ENCODE measurements at regions not wholly inside any gene's neighbourhood (a gene's known extent, or its start where the extent isn't known, plus 50 kb on each side); places are given as distances from the start of the nearest gene placed in this dataset.

- TF ChIP-seq ZNF384 (IDR thresholded peaks at IDR 0.05; ENCODE audit: low read depth, low read length) (0 out of 2 replicates have a peak, but pooled peaks have one; percentile 11), MCM5 (IDR thresholded peaks at IDR 0.05; ENCODE audit: low read depth) (no peak), COPS2 (conservative IDR thresholded peaks at IDR 0.05) (no peak), RREB1 (CRISPR knock-in tag; IDR thresholded peaks at IDR 0.05) (no peak), SRSF1 (IDR thresholded peaks at IDR 0.05; ENCODE audit: low read depth, low read length) (no peak), EP300 (IDR thresholded peaks at IDR 0.05; ENCODE audit: low read length) (no peak), KAT8 (IDR thresholded peaks at IDR 0.05; ENCODE audit: low read depth) (no peak), SOX6 (IDR thresholded peaks at IDR 0.05) (no peak), ZBTB5 (IDR thresholded peaks at IDR 0.05) (no peak), ARID2 (IDR thresholded peaks at IDR 0.05) (0 out of 2 replicates have a peak, but pooled peaks have one; percentile 11), MED1 (CRISPR knock-in tag; IDR thresholded peaks at IDR 0.05; ENCODE audit: borderline replicate concordance) (no peak), MTA1 (IDR thresholded peaks at IDR 0.05; ENCODE audit: borderline replicate concordance) (no peak), CHD1 (IDR thresholded peaks at IDR 0.05; ENCODE audit: low read length) (no peak), HDAC8 (tag; IDR thresholded peaks at IDR 0.05) (no peak), ZNF347 (CRISPR knock-in tag; IDR thresholded peaks at IDR 0.05; ENCODE audit: low read depth) (no peak), RBM25 (IDR thresholded peaks at IDR 0.05; ENCODE audit: low read depth, low read length, severe bottlenecking) (no peak), RBM15 (IDR thresholded peaks at IDR 0.05; ENCODE audit: insufficient read depth, low read length) (no peak), TCF3 (CRISPR knock-in tag; IDR thresholded peaks at IDR 0.05) (no peak), ARID1B (IDR thresholded peaks at IDR 0.05) (no peak), ZNF444 (CRISPR knock-in tag; IDR thresholded peaks at IDR 0.05) (no peak), CSDE1 (IDR thresholded peaks at IDR 0.05) (no peak)
- TF ChIP-seq, protein P1, sequence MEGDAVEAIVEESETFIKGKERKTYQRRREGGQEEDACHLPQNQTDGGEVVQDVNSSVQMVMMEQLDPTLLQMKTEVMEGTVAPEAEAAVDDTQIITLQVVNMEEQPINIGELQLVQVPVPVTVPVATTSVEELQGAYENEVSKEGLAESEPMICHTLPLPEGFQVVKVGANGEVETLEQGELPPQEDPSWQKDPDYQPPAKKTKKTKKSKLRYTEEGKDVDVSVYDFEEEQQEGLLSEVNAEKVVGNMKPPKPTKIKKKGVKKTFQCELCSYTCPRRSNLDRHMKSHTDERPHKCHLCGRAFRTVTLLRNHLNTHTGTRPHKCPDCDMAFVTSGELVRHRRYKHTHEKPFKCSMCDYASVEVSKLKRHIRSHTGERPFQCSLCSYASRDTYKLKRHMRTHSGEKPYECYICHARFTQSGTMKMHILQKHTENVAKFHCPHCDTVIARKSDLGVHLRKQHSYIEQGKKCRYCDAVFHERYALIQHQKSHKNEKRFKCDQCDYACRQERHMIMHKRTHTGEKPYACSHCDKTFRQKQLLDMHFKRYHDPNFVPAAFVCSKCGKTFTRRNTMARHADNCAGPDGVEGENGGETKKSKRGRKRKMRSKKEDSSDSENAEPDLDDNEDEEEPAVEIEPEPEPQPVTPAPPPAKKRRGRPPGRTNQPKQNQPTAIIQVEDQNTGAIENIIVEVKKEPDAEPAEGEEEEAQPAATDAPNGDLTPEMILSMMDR (IDR thresholded peaks at IDR 0.05 in 2 of 3, conservative IDR thresholded peaks at IDR 0.05 in 1 of 3; ENCODE audit: insufficient read depth in 2 of 3, low read depth in 1 of 3, low read length in 3 of 3), result peak; percentile 79 to 89 (median 86)
Observed at GRCh38 chr10:32207544-32207943, 139.4 kb downstream of the EPC1 start (continued).

Measured in K562 (cell line).